Adrenal gland (tissue), 9 donors: ENCODE measurements at regions not wholly inside any gene's neighbourhood (a gene's known extent, or its start where the extent isn't known, plus 50 kb on each side); places are given as distances from the start of the nearest gene placed in this dataset.

ENCODE experiments used
- DNase-seq, 7 donors: peaks; one replicate each; pipeline ENCODE4 v3.0.0-alpha.2; 2019 to 2020
- H3K27ac ChIP-seq, 5 donors: fragments of 200-600 bp; sonication (generic) in 4 of 5; 1 replicate in 3 of 5; 2 replicates in 2 of 5; pipeline versions ENCODE4 v1.5.1 to v1.8.0; 2016 to 2020; ENCODE audit warnings: mild to moderate bottlenecking in 1 of 5
- H3K27me3 ChIP-seq: fragments of 200-600 bp; 2 replicates; pipeline ENCODE4 v1.8.0; 2021
- H3K36me3 ChIP-seq, 2 donors: fragments of 200-600 bp; replicated peaks in 1 of 2; 1 replicate in 1 of 2; 2 replicates in 1 of 2; pipeline versions ENCODE4 v1.5.1 to v1.8.0; 2018 to 2022
- H3K4me1 ChIP-seq, 2 donors: fragments of 200-600 bp; replicated peaks in 1 of 2; 1 replicate in 1 of 2; 2 replicates in 1 of 2; pipeline versions ENCODE4 v1.5.1 to v1.8.0; 2018 to 2021
- H3K4me3 ChIP-seq, 4 donors: fragments of 200-600 bp; sonication (generic) in 3 of 4; one replicate each; pipeline ENCODE4 v1.5.1; 2016 to 2018
- H3K9me3 ChIP-seq, 3 donors: fragments of 200-600 bp; sonication (generic) in 1 of 3; replicated peaks in 1 of 3; 1 replicate in 2 of 3; 2 replicates in 1 of 3; pipeline versions ENCODE4 v1.5.1 to v1.8.0; 2016 to 2021
- CTCF ChIP-seq, 6 experiments: fragments of 450-650 bp in 4 of 6; fragments of 200-600 bp in 2 of 6; sonication (generic) in 1 of 6; IDR thresholded peaks; 1 replicate in 5 of 6; 2 replicates in 1 of 6; pipeline versions ENCODE4 v1.5.1 to v1.8.0; 2016 to 2021; ENCODE audit warnings: antibody characterized with exemption in 6 of 6, mild to moderate bottlenecking in 2 of 6, moderate library complexity in 1 of 6
- POLR2A ChIP-seq, 2 donors: fragments of 450-650 bp; IDR thresholded peaks; one replicate each; pipeline ENCODE4 v1.6.1; 2017; ENCODE audit warnings: antibody characterized with exemption in 2 of 2, mild to moderate bottlenecking in 2 of 2, moderate library complexity in 1 of 2
- WGBS, 4 donors: extraction: QIAGEN DNeasy Blood & Tissue Kit in 2 of 4; methylation state at CpG; one replicate each; pipeline versions ENCODE4 v1.1.5 to v1.1.7; 2013 to 2017; 5-methylcytosine and 5-hydroxymethylcytosine counted together
- intact Hi-C, 2 donors: fragments of 100-400 bp; cut with DNase I; formaldehyde crosslinking; loops; one replicate each; pipeline versions ENCODE4 v1.14.1 to v1.15.0; 2022 to 2023
- donor health status: healthy with polysubstance abuse.
- donor health status: Bipolar disorder and iron deficiency.
- donor health status: DM: yes; HTN: yes; CAD: no.
- donor health status: DM: no; HTN: no; CAD: no.
- donor health status: DM: no; HTN: no; CAD: no.

DNA sequence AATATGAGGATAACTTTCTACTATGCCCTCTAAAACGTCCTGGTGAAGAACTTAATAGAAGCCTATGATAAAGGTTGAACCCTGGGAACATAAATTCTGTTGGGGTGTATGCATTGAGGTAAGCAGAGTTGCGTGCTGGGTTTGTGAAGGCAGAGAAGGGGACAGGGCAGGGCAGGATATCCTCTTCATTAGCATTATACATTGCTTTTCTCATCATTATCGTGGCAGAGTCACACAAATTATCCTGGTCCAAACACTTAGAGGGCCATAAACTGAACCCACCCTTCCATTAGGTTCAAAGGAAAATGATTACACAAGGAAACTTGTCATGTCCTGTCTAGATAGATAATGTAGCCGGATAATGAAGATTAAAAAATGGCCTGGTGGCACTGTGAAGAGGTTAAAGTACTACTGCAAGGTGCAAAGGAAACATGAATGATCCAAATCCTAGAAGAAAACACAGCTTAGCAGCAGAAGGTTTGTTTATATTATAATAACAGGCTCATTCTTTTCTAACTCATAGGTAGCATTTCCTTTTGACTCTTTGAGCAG lies 189.1 kb downstream of the SPCS3 start:
- 44 to 48% (median 46%) methylated on average over 4 of the region's 4 CpGs for whole genome bisulfite sequencing, 4 donors
- intact Hi-C loops, result no loop called here
- Histone ChIP-seq H3K4me3 (no peak overlapping the region), H3K4me1 (no peaks in the 10 kb centered on the region), H3K27ac (no peak overlapping the region), H3K36me3 (no peaks in the 10 kb centered on the region), H3K27me3 (no peaks in the 10 kb centered on the region), H3K9me3 (no peaks in the 10 kb centered on the region)
- DNase-seq, result no peak
- TF ChIP-seq POLR2A (IDR thresholded peaks at IDR 0.05) (no peak), CTCF (IDR thresholded peaks at IDR 0.05) (no peak)

DNA sequence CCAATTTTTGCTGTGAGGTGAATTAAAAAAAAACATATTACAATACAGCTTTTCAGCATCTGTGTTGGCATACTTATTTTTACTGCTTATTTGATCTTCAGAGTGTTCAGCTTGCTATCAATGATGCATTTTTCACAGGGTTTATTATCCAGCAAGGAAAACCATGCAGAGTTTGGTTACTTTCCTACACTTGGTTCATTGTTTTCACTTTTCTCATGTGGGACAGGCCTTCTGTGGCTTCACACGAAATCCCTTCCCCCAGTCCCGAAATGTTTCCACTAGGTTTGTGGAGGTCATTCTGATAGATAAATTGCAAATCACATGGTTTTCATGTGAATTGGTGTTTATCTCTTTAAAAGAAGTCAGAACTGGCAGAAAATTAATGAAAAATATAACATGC lies 205.8 kb downstream of the SPCS3 start:
- intact Hi-C loops, result no loop called here
- WGBS, 4 donors, result 54 to 67% (median 58%) methylated on average over 2 of the region's 2 CpGs
- no peak for DNase-seq
- Histone ChIP-seq H3K9me3 (no peaks in the 10 kb centered on the region), H3K27ac (no peak overlapping the region), H3K4me3 (no peak overlapping the region), H3K27me3 (no peaks in the 10 kb centered on the region), H3K4me1 (no peaks in the 10 kb centered on the region), H3K36me3 (no peaks in the 10 kb centered on the region)
- TF ChIP-seq POLR2A (IDR thresholded peaks at IDR 0.05) (no peak), CTCF (IDR thresholded peaks at IDR 0.05) (no peak)

DNA sequence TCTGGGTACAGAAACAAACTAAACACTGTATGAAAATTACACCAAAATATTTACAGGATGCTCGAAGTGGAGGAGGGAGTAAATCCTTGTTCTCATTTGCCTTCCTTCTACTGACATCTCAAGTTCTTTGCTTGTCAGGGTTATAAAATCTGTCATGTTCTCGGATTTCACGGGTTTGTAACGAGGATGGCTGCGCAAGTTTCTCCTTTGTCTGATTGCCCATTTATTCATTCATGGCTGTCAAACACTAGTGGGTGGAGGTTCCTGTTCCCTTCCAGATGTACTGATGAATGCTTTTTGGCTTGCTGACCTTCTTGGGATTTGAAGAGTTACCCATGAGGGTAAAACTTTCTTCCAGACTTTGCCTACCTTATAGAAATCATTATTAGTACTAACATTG lies 206.9 kb downstream of the SPCS3 start:
- no peak for DNase-seq
- Histone ChIP-seq H3K9me3 (no peaks in the 10 kb centered on the region), H3K27me3 (no peaks in the 10 kb centered on the region), H3K4me3 (no peak overlapping the region), H3K27ac (no peak overlapping the region), H3K36me3 (no peaks in the 10 kb centered on the region), H3K4me1 (no peaks in the 10 kb centered on the region)
- 44 to 59% (median 55%) methylated on average over 5 of the region's 5 CpGs for WGBS, 4 donors
- intact Hi-C loops, result no loop called here
- TF ChIP-seq POLR2A (IDR thresholded peaks at IDR 0.05) (no peak), CTCF (IDR thresholded peaks at IDR 0.05) (no peak)

DNA sequence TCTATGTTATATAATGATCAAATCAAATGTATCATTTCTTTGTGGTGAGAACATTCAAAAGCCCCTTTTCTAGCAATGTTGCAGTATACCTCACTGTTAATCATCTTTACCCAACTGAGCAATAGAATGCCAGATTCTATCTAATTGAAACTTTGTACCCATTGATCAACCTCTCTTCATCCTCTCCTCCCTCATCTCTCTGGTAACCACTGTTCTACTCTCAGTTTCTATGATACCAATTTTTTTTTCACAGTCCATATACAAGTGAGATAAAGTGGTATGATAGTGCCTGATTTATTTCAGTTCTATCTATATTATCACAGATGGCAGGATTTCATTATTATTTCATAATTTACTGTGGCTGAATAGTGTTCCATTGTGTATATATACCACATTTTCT lies 209.8 kb downstream of the SPCS3 start:
- no peaks in the 10 kb centered on the region for H3K36me3 ChIP-seq
- intact Hi-C loops, result no loop called here
- H3K27ac ChIP-seq, result no peak overlapping the region
- TF ChIP-seq CTCF (IDR thresholded peaks at IDR 0.05) (no peak), POLR2A (IDR thresholded peaks at IDR 0.05) (no peak)
- DNase-seq, result no peak
- H3K4me3 ChIP-seq, result no peak overlapping the region
- no peaks in the 10 kb centered on the region for H3K9me3 ChIP-seq
- no peaks in the 10 kb centered on the region for H3K27me3 ChIP-seq
- no peaks in the 10 kb centered on the region for H3K4me1 ChIP-seq
